Astrocyte of the spinal cord (primary cell): ENCODE measurements at regions not wholly inside any gene's neighbourhood (a gene's known extent, or its start where the extent isn't known, plus 50 kb on each side); places are given as distances from the start of the nearest gene placed in this dataset.

ENCODE experiments used
- DNase-seq: peaks from one replicate; pipeline ENCODE4 v3.0.0; 2011; ENCODE audit warnings: low read depth, low spot score
- H3K4me3 ChIP-seq: 2 replicates; pipeline ENCODE4 v1.5.1; 2011; ENCODE audit warnings: low read depth, mild to moderate bottlenecking, low read length, moderate library complexity
- CTCF ChIP-seq: IDR thresholded peaks from 2 replicates; pipeline ENCODE4 v1.5.1; 2012; ENCODE audit warnings: low read depth, mild to moderate bottlenecking, low read length, inconsistent platforms
- in situ Hi-C: cut with HindIII; loops from 2 replicates; pipeline ENCODE4 v1.10.0; 2017; ENCODE audit warnings: low sequenced_read_pairs

- in situ Hi-C loops = no loop called here
These were observed 147.8 kb upstream of the SLC24A2 start for GRCh38 chr9:19936598-19936997.

GRCh38 chr9:19935422-19935821 lies 146.6 kb upstream of the SLC24A2 start:
- no peak overlapping the region for H3K4me3 ChIP-seq
- in situ Hi-C loops = no loop called here
- TF ChIP-seq CTCF = no peak
- DNase-seq = no peak

More at GRCh38 chr9:19936598-19936997, 147.8 kb upstream of the SLC24A2 start:
- no peak for TF ChIP-seq CTCF
- H3K4me3 ChIP-seq = no peak overlapping the region
- no peak for DNase-seq

GRCh38 chr9:19934301-19934871 lies 145.5 kb upstream of the SLC24A2 start:
- peak; percentile 14 for TF ChIP-seq CTCF
- in situ Hi-C loops = no loop called here
- peak overlapping the region; percentile 48 for H3K4me3 ChIP-seq
- DNase-seq = peak; percentile 35

GRCh38 chr9:19931098-19931890 lies 142.5 kb upstream of the SLC24A2 start:
- H3K4me3 ChIP-seq = no peak overlapping the region
- DNase-seq = no peak
- in situ Hi-C loops = no loop called here
- TF ChIP-seq CTCF = no peak

GRCh38 chr9:19927560-19927959 lies 138.7 kb upstream of the SLC24A2 start:
- TF ChIP-seq CTCF = no peak
- H3K4me3 ChIP-seq = no peak overlapping the region
- no peak for DNase-seq
- in situ Hi-C loops = no loop called here

- TF ChIP-seq CTCF = no peak
- no peak overlapping the region for H3K4me3 ChIP-seq
- DNase-seq = no peak
- in situ Hi-C loops = no loop called here
These were observed 137.9 kb upstream of the SLC24A2 start for GRCh38 chr9:19926774-19927173.
